HCT116 (cell line): ENCODE measurements at regions not wholly inside any gene's neighbourhood (a gene's known extent, or its start where the extent isn't known, plus 50 kb on each side); places are given as distances from the start of the nearest gene placed in this dataset.

ENCODE experiments used
- ATF3 ChIP-seq: IDR thresholded peaks from 2 replicates; pipeline ENCODE4 v1.6.1; 2012
- CTCF ChIP-seq, 3 experiments: fragments of 200-600 bp in 1 of 3; sonication (generic) in 1 of 3; IDR thresholded peaks in 2 of 3; conservative IDR thresholded peaks in 1 of 3; 2 replicates each; pipeline ENCODE4 v1.5.1; 2012 to 2017; ENCODE audit warnings: low read depth in 2 of 3, low read length in 2 of 3, antibody characterized with exemption in 1 of 3, borderline replicate concordance in 1 of 3, control low read depth in 1 of 3, mild to moderate bottlenecking in 1 of 3, mixed read lengths in 1 of 3, mixed run types in 1 of 3, moderate library complexity in 1 of 3; ENCODE audit not compliant: insufficient read depth in 1 of 3
- EZH2phosphoT487 ChIP-seq: fragments of 200-600 bp; IDR thresholded peaks from 2 replicates; pipeline ENCODE4 v1.6.1; 2018; ENCODE audit warnings: antibody characterized with exemption, borderline replicate concordance
- POLR2AphosphoS5 ChIP-seq: IDR thresholded peaks from 2 replicates; pipeline ENCODE4 v1.6.1; 2011; ENCODE audit warnings: mild to moderate bottlenecking, low read depth, low read length, moderate library complexity
- TF ChIP-seq, protein P1 (sequence below): IDR thresholded peaks from 2 replicates; pipeline ENCODE4 v1.6.1; 2012

DNA sequence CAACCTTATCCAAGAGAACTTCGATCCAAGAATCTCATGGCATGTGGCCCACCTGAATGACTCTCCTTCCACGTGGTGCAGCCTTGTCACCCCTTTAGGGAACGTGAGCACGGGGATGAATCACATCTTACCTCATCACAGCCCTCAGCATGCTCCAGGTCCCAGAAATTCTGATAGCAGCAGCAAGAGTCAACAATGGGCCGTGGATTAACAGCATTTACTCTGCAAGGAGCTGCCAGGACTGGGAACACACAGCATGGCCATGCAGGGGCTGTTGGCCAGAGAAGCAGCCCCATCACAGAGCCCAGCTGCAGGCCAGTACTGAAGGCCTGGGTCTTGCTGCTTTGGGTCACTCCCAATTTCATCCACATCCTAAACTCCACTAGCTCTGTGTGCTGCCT, 150.4 kb downstream of the C5orf15 start:
- no peak for TF ChIP-seq ATF3
- TF ChIP-seq, protein P1, sequence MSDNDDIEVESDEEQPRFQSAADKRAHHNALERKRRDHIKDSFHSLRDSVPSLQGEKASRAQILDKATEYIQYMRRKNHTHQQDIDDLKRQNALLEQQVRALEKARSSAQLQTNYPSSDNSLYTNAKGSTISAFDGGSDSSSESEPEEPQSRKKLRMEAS, result no peak
- no peak for TF ChIP-seq POLR2AphosphoS5
- TF ChIP-seq EZH2phosphoT487, result no peak
- TF ChIP-seq CTCF (IDR thresholded peaks at IDR 0.05 in 2 of 3, conservative IDR thresholded peaks at IDR 0.05 in 1 of 3; ENCODE audit: borderline replicate concordance in 1 of 3, insufficient read depth in 1 of 3, low read depth in 2 of 3, low read length in 2 of 3), result no peak
